NCI-H1694 treated with DMSO at 0.1 percent for 48 hours (cell line): ENCODE measurements at regions not wholly inside any gene's neighbourhood (a gene's known extent, or its start where the extent isn't known, plus 50 kb on each side); places are given as distances from the start of the nearest gene placed in this dataset.

Experiments
- DNase-seq: peaks from one replicate; lab custom pipeline; 2025; lab: John Stamatoyannopoulos, UW

DNA sequence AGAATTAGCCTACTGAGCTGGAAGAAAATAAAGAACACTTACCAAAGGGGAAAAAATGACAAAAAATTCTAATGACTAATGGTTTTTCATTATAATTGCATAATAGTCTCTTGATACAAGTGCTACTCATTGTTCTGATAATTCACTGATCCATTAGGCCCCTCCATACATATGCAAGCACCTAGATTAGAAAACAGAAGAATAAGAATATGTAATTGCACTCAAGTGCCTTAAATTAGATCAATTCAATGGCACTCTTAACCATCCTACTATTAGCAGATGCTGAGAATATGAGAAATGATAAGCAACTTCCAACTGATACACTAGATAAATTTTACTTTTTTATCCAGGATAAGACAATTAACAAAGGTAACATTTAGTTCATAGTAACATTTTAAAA lies 440.9 kb upstream of the C9orf72 start:
- no peak for DNase-seq

- DNase-seq = peak; percentile 77
Observed at GRCh38 chr9:28024676-28025075, 451.4 kb upstream of the C9orf72 start.

GRCh38 chr9:28025186-28025585 lies 451.9 kb upstream of the C9orf72 start:
- DNase-seq = no peak

DNA sequence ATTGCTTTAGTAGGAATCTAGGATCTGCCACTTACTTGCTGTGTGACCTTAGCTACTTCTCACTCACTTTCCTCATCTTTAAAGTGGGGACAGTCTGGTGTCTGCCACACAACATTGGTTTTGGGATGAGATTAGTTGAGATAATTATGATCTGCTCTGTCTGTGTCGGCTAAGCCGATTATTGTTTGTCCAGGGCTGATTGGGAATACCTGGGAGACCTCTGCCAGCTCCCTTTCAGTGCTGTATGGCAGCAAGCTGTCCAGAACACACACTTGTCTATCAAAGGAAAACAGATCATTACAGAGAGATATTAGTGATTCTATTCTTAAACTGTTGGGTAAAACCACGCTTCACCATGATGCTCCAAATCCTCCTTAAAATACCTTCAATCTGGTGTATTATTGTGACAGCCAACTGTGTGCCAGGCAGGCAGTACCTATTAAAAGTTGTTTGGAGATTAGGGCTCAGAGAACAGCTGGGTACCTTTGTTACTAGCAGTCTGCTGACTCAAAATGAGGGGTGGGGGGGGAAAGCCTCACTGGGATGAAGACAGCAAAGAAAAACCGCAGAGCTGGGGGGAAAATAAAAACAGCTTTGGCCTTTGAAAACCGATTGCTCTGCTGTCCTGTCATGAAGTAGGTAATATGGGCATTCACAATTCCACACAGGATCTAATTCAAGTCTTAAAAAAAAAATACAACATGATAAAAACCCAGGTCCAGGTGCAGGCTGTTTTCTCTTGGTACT lies 458.4 kb upstream of the C9orf72 start:
- peak; percentile 86 for DNase-seq

- DNase-seq = peak; percentile 86
Observed at GRCh38 chr9:28032268-28032590, 458.9 kb upstream of the C9orf72 start.

GRCh38 chr9:28034242-28034641 lies 461.0 kb upstream of the C9orf72 start:
- no peak for DNase-seq

GRCh38 chr9:28037968-28038367 lies 464.7 kb upstream of the C9orf72 start:
- DNase-seq = no peak

- no peak for DNase-seq
Observed at GRCh38 chr9:28045051-28045450, 471.8 kb upstream of the C9orf72 start.

DNA sequence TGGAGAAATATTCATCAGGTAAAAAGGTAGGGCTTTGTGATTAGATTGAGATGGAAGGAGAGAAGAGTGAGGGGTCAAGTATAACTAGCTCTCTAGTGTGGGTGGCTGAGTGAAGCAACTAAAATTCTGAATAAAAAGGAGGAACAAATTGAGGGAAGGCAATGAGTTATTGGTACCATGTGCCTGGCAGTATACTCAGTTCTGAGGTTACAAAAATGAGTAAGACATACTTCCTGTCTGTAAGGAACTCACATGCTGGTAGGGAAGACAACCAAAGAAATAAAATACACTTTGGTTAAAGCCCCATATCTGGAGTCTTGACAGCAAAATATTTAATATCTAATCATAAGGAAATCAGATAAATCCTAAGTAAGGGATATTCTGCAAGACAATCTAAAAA lies 476.8 kb upstream of the C9orf72 start:
- no peak for DNase-seq

GRCh38 chr9:28050941-28051340 lies 477.7 kb upstream of the C9orf72 start:
- no peak for DNase-seq

- DNase-seq = no peak
Observed at GRCh38 chr9:28051559-28052503, 478.6 kb upstream of the C9orf72 start.

DNA sequence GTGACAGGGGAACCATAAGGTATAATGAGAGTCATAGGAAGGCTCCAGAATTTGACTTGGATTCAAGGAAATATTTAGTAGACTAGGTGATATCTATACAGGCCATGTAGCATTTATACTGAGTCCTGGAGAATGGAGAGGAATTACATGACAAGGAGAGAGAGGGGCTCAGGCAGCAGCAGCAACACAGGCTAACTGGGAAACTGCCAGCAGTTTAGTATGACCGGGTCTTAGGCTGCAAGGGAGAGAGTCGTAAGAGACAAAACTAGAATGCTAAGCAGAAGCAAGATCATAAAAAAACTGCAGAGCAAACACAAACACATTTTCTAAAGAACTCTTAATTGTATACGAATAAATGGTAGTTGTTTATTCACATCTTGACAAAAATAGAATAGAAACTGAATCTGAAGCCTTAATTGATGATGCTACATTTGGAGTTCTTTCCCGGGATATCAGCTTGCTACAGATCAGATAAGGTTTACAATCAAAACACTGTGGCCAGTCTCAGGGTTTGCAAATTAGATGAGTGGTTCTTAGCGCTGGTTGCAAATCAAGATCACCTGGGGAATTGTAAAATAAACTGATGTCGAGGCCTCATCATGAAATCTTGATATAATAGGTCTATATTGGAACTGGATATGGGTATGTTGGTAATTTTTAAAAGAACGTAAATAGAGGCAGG lies 480.0 kb upstream of the C9orf72 start:
- DNase-seq = no peak

DNA sequence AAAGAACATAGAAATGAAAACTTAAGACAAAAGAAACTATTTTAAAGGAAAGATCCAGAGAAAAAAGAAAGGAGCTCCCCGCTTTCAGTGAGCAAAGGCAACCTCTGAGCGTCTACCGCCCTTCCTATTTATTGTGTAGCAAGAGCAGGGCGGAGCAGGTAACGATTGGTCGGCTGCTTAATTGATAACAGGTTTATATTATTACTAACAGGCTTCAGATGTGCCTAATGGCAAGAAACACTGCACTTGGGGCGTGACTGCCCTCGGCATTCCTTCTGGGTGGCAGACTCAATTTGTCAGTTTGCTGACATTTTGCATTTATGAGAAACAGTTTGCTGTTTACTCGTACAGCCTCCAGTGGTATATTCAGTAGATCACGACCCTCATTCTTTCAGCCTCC lies 482.7 kb upstream of the C9orf72 start:
- DNase-seq = no peak

GRCh38 chr9:28056466-28056865 lies 483.2 kb upstream of the C9orf72 start:
- DNase-seq = no peak

- no peak for DNase-seq
Observed at GRCh38 chr9:28059192-28059591, 485.9 kb upstream of the C9orf72 start.

- DNase-seq = no peak
Observed at GRCh38 chr9:28064241-28064815, 491.0 kb upstream of the C9orf72 start.

GRCh38 chr9:28073270-28073669 lies 500.0 kb upstream of the C9orf72 start:
- peak; percentile 71 for DNase-seq

- no peak for DNase-seq
Observed at GRCh38 chr9:28079677-28080076, 506.4 kb upstream of the C9orf72 start.

GRCh38 chr9:28082671-28083070 lies 509.4 kb upstream of the C9orf72 start:
- DNase-seq = no peak

- DNase-seq = no peak
Observed at GRCh38 chr9:28086881-28087280, 513.6 kb upstream of the C9orf72 start.

DNA sequence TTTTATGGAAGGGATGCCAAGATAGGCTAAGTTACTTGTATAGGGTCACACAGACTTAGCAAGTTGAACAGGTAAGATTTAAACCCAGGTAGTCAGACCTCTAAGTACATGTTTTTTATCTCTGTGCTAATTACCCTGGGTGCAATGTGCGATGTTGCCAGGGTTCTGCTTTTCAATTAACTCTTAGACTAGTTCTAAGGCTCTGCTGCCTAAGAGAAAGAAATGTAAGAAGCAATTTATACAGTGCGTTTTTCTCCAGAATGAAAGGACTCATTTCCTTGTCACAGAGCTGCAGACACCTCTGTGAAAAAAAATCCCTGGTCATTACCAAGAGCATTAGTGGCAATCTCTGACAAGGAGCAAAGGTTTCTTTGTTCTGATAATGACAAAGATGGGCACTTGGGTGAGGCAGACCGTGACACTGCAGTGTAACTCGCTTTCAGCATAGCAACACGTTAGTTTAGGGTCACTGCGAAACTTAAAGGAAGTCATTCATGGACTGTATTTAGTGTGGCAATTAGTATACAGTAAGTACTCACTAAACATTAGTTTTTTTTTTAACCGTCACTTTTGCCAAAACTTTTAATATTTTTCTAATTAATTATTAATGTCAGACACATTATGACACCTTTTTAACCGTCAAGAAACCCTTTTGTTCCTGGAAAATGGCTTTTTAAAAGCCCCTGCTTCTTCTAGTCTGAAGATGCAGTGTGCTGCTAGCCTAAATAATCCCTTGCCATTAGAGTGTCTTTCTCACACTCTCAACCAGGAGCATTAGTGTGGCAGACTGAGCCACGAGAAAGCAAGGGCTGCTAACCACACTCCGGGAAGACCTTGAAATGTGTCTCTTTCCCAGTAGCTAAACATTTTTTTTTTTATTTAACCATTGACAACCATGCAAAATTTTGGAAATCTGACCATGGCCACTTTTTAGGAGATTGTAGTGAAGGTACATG lies 520.0 kb upstream of the C9orf72 start:
- no peak for DNase-seq
